Keratinocyte (primary cell): ENCODE measurements at regions not wholly inside any gene's neighbourhood (a gene's known extent, or its start where the extent isn't known, plus 50 kb on each side); places are given as distances from the start of the nearest gene placed in this dataset.

ENCODE experiments used
- DNase-seq: peaks from one replicate; pipeline ENCODE4 v3.0.0-alpha.2; 2011; ENCODE audit warnings: low read depth, missing footprints, low spot score
- FAIRE-seq: peaks from 2 replicates; lab custom pipeline; 2011; peaks lifted over from hg19 to GRCh38; lab: Jason Lieb, UNC
- H2AFZ ChIP-seq: 2 replicates; pipeline ENCODE4 v1.6.0; 2012; ENCODE audit warnings: low read length, control low read depth, inconsistent platforms; ENCODE audit not compliant: control insufficient read depth
- H3K27ac ChIP-seq: 2 replicates; pipeline ENCODE4 v1.5.1; 2011; ENCODE audit warnings: low read length; ENCODE audit not compliant: control insufficient read depth, insufficient read depth
- H3K27me3 ChIP-seq: 3 replicates; pipeline ENCODE4 v1.6.0; 2011; ENCODE audit warnings: low read length; ENCODE audit not compliant: control insufficient read depth, insufficient read depth; ENCODE audit errors: extremely low read depth
- H3K36me3 ChIP-seq, 2 experiments: 2 replicates in 1 of 2; 3 replicates in 1 of 2; pipeline ENCODE4 v1.5.1; 2011; ENCODE audit warnings: low read length in 2 of 2, mild to moderate bottlenecking in 1 of 2; ENCODE audit not compliant: control insufficient read depth in 2 of 2, insufficient read depth in 2 of 2; ENCODE audit errors: extremely low read depth in 1 of 2
- H3K4me1 ChIP-seq: 3 replicates; pipeline ENCODE4 v1.5.1; 2011; ENCODE audit warnings: low read length; ENCODE audit not compliant: control insufficient read depth, insufficient read depth; ENCODE audit errors: extremely low read depth
- H3K4me2 ChIP-seq: 3 replicates; pipeline ENCODE4 v1.6.0; 2011; ENCODE audit warnings: low read depth, low read length; ENCODE audit not compliant: control insufficient read depth, insufficient read depth; ENCODE audit errors: extremely low read depth
- H3K4me3 ChIP-seq, 3 experiments: fragments of 200-600 bp in 1 of 3; sonication (generic) in 1 of 3; 2 replicates in 2 of 3; 3 replicates in 1 of 3; pipeline ENCODE4 v1.5.1; 2011 to 2016; ENCODE audit warnings: low read length in 3 of 3, mild to moderate bottlenecking in 3 of 3, control low read depth in 2 of 3, inconsistent platforms in 1 of 3, low read depth in 1 of 3, mixed read lengths in 1 of 3, mixed run types in 1 of 3, moderate library complexity in 1 of 3; ENCODE audit not compliant: control insufficient read depth in 2 of 3, insufficient read depth in 2 of 3; ENCODE audit errors: extremely low read depth in 1 of 3
- H3K79me2 ChIP-seq: 2 replicates; pipeline ENCODE4 v1.6.0; 2012; ENCODE audit warnings: low read length; ENCODE audit not compliant: control insufficient read depth, insufficient read depth
- H3K9ac ChIP-seq: 3 replicates; pipeline ENCODE4 v1.6.0; 2011; ENCODE audit warnings: low read length; ENCODE audit not compliant: control insufficient read depth, insufficient read depth; ENCODE audit errors: extremely low read depth
- H3K9me1 ChIP-seq: 3 replicates; pipeline ENCODE4 v1.6.0; 2011; ENCODE audit warnings: low read length; ENCODE audit not compliant: control insufficient read depth, insufficient read depth; ENCODE audit errors: extremely low read depth
- H3K9me3 ChIP-seq: 2 replicates; pipeline ENCODE4 v1.5.1; 2012; ENCODE audit warnings: low read depth, low read length; ENCODE audit not compliant: control insufficient read depth
- H4K20me1 ChIP-seq: 3 replicates; pipeline ENCODE4 v1.6.0; 2011; ENCODE audit warnings: low read length; ENCODE audit not compliant: control insufficient read depth, insufficient read depth; ENCODE audit errors: extremely low read depth
- CTCF ChIP-seq, 3 experiments: IDR thresholded peaks in 1 of 3; conservative IDR thresholded peaks in 1 of 3; optimal IDR thresholded peaks in 1 of 3; 2 replicates in 2 of 3; 3 replicates in 1 of 3; pipeline versions ENCODE3 to v1.5.1; 2011; ENCODE audit warnings: low read length in 3 of 3, mild to moderate bottlenecking in 3 of 3, moderate library complexity in 2 of 3, control low read depth in 1 of 3, inconsistent platforms in 1 of 3; ENCODE audit not compliant: insufficient read depth in 2 of 3; ENCODE audit errors: extremely low read depth in 1 of 3
- EZH2 ChIP-seq: IDR thresholded peaks from one replicate; pipeline ENCODE4 v1.6.1; 2012; ENCODE audit warnings: inconsistent platforms, mild to moderate bottlenecking, low read length, moderate library complexity
- dilution Hi-C: fragments of 300-500 bp; cut with MboI; formaldehyde crosslinking; loops from one replicate; pipeline ENCODE4 v1.7.0; 2020; ENCODE audit warnings: low sequenced_read_pairs; ENCODE audit not compliant: extremely low pct_ligation_motif_present

- H3K4me2 ChIP-seq: no peak overlapping the region
- no peaks in the 10 kb centered on the region for H3K27me3 ChIP-seq
- H3K4me1 ChIP-seq: peaks cover 21% of the 10 kb centered on the region
- dilution Hi-C loops: no loop called here
- no peaks in the 10 kb centered on the region for H3K36me3 ChIP-seq
- no peaks in the 10 kb centered on the region for H3K9me1 ChIP-seq
- H3K4me3 ChIP-seq: no peak overlapping the region
- TF ChIP-seq EZH2 (no peak), CTCF (optimal IDR thresholded peaks at IDR 0.05 in 1 of 3, IDR thresholded peaks at IDR 0.05 in 1 of 3, conservative IDR thresholded peaks at IDR 0.05 in 1 of 3; ENCODE audit: extremely low read depth in 1 of 3, insufficient read depth in 2 of 3, low read length in 3 of 3) (no peak)
- H3K9me3 ChIP-seq: no peaks in the 10 kb centered on the region
- no peaks in the 10 kb centered on the region for H4K20me1 ChIP-seq
- no peak for DNase-seq
- no peaks in the 10 kb centered on the region for H3K79me2 ChIP-seq
- H3K27ac ChIP-seq: no peak overlapping the region
- H2AFZ ChIP-seq: no peak overlapping the region
- FAIRE-seq: no peak
- H3K9ac ChIP-seq: no peak overlapping the region
Observed at GRCh38 chr1:224513383-224513782, 78.8 kb upstream of the WDR26 start.

GRCh38 chr1:224513787-224514209 is 79.2 kb upstream of the WDR26 start:
- no peaks in the 10 kb centered on the region for H3K9me1 ChIP-seq
- no peaks in the 10 kb centered on the region for H4K20me1 ChIP-seq
- DNase-seq: no peak
- H3K36me3 ChIP-seq: no peaks in the 10 kb centered on the region
- FAIRE-seq: peak; percentile 83
- H3K4me3 ChIP-seq: no peak overlapping the region
- H3K9me3 ChIP-seq: no peaks in the 10 kb centered on the region
- TF ChIP-seq EZH2: no peak
- peak; percentile 83 to 95 (median 86) for TF ChIP-seq CTCF (optimal IDR thresholded peaks at IDR 0.05 in 1 of 3, IDR thresholded peaks at IDR 0.05 in 1 of 3, conservative IDR thresholded peaks at IDR 0.05 in 1 of 3; ENCODE audit: extremely low read depth in 1 of 3, insufficient read depth in 2 of 3, low read length in 3 of 3)
- dilution Hi-C loops: no loop called here
- no peaks in the 10 kb centered on the region for H3K79me2 ChIP-seq
- peak overlapping the region; percentile 59 for H2AFZ ChIP-seq
- H3K27ac ChIP-seq: no peak overlapping the region
- H3K9ac ChIP-seq: no peak overlapping the region
- no peak overlapping the region for H3K4me2 ChIP-seq
- no peaks in the 10 kb centered on the region for H3K27me3 ChIP-seq
- H3K4me1 ChIP-seq: peaks cover 21% of the 10 kb centered on the region
